Spleen (tissue), 11 donors: ENCODE measurements at regions not wholly inside any gene's neighbourhood (a gene's known extent, or its start where the extent isn't known, plus 50 kb on each side); places are given as distances from the start of the nearest gene placed in this dataset.

Experiments used
- DNase-seq: peaks from one replicate; pipeline ENCODE4 v3.0.0-alpha.2; 2020
- H3K27ac ChIP-seq, 8 donors: fragments of 200-600 bp; sonication (generic) in 7 of 8; 1 replicate in 4 of 8; 2 replicates in 4 of 8; pipeline versions ENCODE4 v1.5.0 to v1.8.0; 2016 to 2021; ENCODE audit warnings: inconsistent platforms in 4 of 8, mild to moderate bottlenecking in 4 of 8, moderate library complexity in 1 of 8
- H3K27me3 ChIP-seq, 7 donors: fragments of 200-600 bp; sonication (generic) in 6 of 7; replicated peaks in 1 of 7; 1 replicate in 4 of 7; 2 replicates in 3 of 7; pipeline versions ENCODE4 v1.5.0 to v1.8.0; 2016 to 2021; ENCODE audit warnings: inconsistent platforms in 3 of 7, mild to moderate bottlenecking in 1 of 7
- H3K36me3 ChIP-seq, 6 donors: fragments of 200-600 bp; sonication (generic) in 5 of 6; 1 replicate in 4 of 6; 2 replicates in 2 of 6; pipeline versions ENCODE4 v1.5.0 to v1.8.0; 2016 to 2021; ENCODE audit warnings: inconsistent platforms in 2 of 6
- H3K4me1 ChIP-seq, 6 donors: fragments of 200-600 bp; sonication (generic) in 5 of 6; 1 replicate in 3 of 6; 2 replicates in 3 of 6; pipeline versions ENCODE4 v1.5.0 to v1.8.0; 2016 to 2021; ENCODE audit warnings: inconsistent platforms in 3 of 6
- H3K4me3 ChIP-seq, 8 donors: fragments of 200-600 bp; sonication (generic) in 7 of 8; 1 replicate in 4 of 8; 2 replicates in 4 of 8; pipeline versions ENCODE4 v1.5.0 to v1.8.0; 2016 to 2021; ENCODE audit warnings: inconsistent platforms in 4 of 8, mild to moderate bottlenecking in 4 of 8, moderate library complexity in 2 of 8
- H3K9me3 ChIP-seq, 8 donors: fragments of 200-600 bp; sonication (generic) in 7 of 8; 1 replicate in 4 of 8; 2 replicates in 4 of 8; pipeline versions ENCODE4 v1.5.0 to v1.8.0; 2016 to 2021; ENCODE audit warnings: inconsistent platforms in 4 of 8
- CTCF ChIP-seq, 11 experiments: fragments of 200-600 bp in 7 of 11; fragments of 450-650 bp in 4 of 11; sonication (generic) in 4 of 11; IDR thresholded peaks in 8 of 11; conservative IDR thresholded peaks in 3 of 11; 1 replicate in 7 of 11; 2 replicates in 4 of 11; pipeline versions ENCODE4 v1.4.0 to v1.8.0; 2016 to 2021; ENCODE audit warnings: antibody characterized with exemption in 11 of 11, inconsistent platforms in 4 of 11, mild to moderate bottlenecking in 1 of 11
- POLR2A ChIP-seq, 3 donors: fragments of 450-650 bp; IDR thresholded peaks; one replicate each; pipeline ENCODE4 v1.5.1; 2017; ENCODE audit warnings: antibody characterized with exemption in 3 of 3, mild to moderate bottlenecking in 1 of 3
- POLR2AphosphoS5 ChIP-seq, 3 donors: sonication (generic); formaldehyde crosslinking; IDR thresholded peaks; one replicate each; pipeline ENCODE4 v1.5.1; 2017; ENCODE audit warnings: antibody characterized with exemption in 3 of 3
- WGBS, 5 donors: extraction: QIAGEN DNeasy Blood & Tissue Kit in 3 of 5; methylation state at CpG; one replicate each; pipeline versions ENCODE4 v1.1.5 to v1.1.7; 2013 to 2018; 5-methylcytosine and 5-hydroxymethylcytosine counted together
- intact Hi-C: fragments of 100-400 bp; cut with DNase I; formaldehyde crosslinking; loops from one replicate; pipeline ENCODE4 v1.15.0; 2023; ENCODE audit warnings: low total_unique reads
- donor health status: healthy with polysubstance abuse.
- donor health status: DM: no; HTN: no; CAD: no; lungs with moderate emphysema.
- donor health status: DM: no; HTN: no; CAD: no.
- donor health status: Bipolar disorder and iron deficiency.
- donor health status: healthy.
- donor health status: DM: no; HTN: no; CAD: no.
- donor health status: DM: yes; HTN: yes; CAD: no.

- no peak for DNase-seq
- Histone ChIP-seq H3K9me3 (no peaks in the 10 kb centered on the region), H3K36me3 (no peaks in the 10 kb centered on the region), H3K27me3 (peaks cover 0 to 14% (median 0%) of the 10 kb centered on the region in 7 donors), H3K27ac (no peak overlapping the region), H3K4me3 (no peak overlapping the region), H3K4me1 (peaks cover 0 to 48% (median 20%) of the 10 kb centered on the region in 6 donors)
- WGBS, 5 donors: 84 to 96% (median 87%) methylated on average over 13 to 21 of the region's 21 CpGs
- intact Hi-C loops: no loop called here
- no peak for TF ChIP-seq POLR2AphosphoS5 (IDR thresholded peaks at IDR 0.05)
- TF ChIP-seq CTCF (IDR thresholded peaks at IDR 0.05 in 8 of 11, conservative IDR thresholded peaks at IDR 0.05 in 3 of 11): no peak
- no peak for TF ChIP-seq POLR2A (IDR thresholded peaks at IDR 0.05)
These were observed 91.4 kb upstream of the GSE1 start for GRCh38 chr16:85521552-85522307.

DNA sequence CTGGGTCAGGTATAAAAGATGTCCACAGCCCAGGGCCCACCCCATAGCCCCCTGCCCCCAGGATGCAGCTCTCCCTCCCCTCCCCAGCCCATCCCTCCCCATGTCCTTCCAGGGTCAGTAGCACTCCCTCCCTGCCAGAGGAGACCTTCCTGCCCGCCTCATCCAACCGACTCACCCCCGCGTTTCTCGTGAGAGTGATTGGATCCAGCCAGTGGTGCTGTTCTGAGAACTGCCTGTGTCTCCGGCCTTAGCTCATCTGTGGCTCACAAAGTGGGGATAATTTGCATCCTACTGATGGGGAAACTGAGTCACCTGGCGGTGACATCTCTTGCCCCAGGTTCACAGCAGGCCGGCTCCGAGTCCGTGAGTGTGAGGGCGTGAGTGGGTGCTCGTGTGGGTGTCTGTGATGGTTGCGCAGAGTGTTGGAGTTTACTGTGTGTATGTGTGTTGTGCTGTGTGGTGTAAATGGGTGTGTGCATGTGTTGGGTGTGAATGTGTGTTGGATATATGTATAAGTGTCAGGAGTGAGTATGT, 90.7 kb upstream of the GSE1 start:
- intact Hi-C loops: no loop called here

GRCh38 chr16:85522842-85523601, 90.1 kb upstream of the GSE1 start:
- no peaks in the 10 kb centered on the region for H3K36me3 ChIP-seq
- 67 to 84% (median 76%) methylated on average over 13 of the region's 13 CpGs for WGBS, 5 donors
- H3K9me3 ChIP-seq: no peaks in the 10 kb centered on the region
- intact Hi-C loops: no loop called here
- H3K4me1 ChIP-seq: peaks cover 0 to 52% (median 24%) of the 10 kb centered on the region in 6 donors
- H3K4me3 ChIP-seq: no peak overlapping the region
- no peak for TF ChIP-seq POLR2A (IDR thresholded peaks at IDR 0.05)
- DNase-seq: no peak
- no peak overlapping the region for H3K27ac ChIP-seq
- H3K27me3 ChIP-seq: peaks cover 0 to 14% (median 0%) of the 10 kb centered on the region in 7 donors

More for the DNA sequence above, 90.7 kb upstream of the GSE1 start:
- 85 to 94% (median 92%) methylated on average over 13 of the region's 13 CpGs for WGBS, 5 donors
- no peak overlapping the region for H3K27ac ChIP-seq
- peaks cover 0 to 14% (median 0%) of the 10 kb centered on the region in 7 donors for H3K27me3 ChIP-seq
- peaks cover 0 to 54% (median 24%) of the 10 kb centered on the region in 6 donors for H3K4me1 ChIP-seq
- TF ChIP-seq POLR2AphosphoS5 (IDR thresholded peaks at IDR 0.05) (no peak), CTCF (IDR thresholded peaks at IDR 0.05 in 8 of 11, conservative IDR thresholded peaks at IDR 0.05 in 3 of 11) (no peak), POLR2A (IDR thresholded peaks at IDR 0.05) (no peak)
- H3K9me3 ChIP-seq: no peaks in the 10 kb centered on the region
- no peaks in the 10 kb centered on the region for H3K36me3 ChIP-seq
- no peak overlapping the region for H3K4me3 ChIP-seq
- DNase-seq: no peak

DNA sequence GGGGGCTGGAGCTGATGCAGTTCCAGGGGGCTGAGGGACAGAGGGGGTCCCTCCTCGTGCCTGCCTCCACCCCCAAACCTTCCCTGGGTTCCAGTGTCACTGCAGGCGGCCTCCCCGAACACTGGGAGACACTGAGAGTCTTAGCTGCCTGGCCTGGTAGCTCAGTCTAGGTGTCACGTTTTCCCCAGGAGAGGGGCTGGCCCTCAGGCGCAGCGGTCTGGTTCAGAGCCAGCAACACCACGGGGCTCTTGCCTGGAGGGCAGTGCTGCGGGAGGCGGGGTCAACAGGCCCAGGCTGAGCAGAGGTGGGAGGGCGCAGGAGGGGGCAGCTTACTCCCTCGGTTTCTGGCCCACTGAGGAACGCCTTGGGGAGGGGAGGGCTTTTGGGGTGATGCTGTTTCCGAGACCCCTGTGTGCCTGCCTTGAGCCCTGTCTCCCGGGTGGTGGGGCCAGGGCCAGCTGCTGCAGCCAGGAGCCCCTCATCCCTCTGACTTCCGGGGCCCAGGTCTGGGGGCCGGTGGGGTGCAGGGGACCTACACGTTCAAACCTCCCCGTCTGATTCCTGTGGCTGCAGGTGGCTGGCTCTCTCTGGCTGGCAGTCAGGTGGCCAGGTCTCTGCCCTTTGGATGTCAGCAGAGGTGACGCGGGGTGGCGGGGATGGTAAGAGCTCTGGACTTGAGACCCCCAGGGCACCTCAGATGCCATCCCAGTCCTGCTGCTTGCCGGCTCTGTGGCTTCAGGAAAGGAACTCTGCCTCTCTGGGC, 89.3 kb upstream of the GSE1 start:
- intact Hi-C loops: no loop called here
- 60 to 88% (median 74%) methylated on average over 11 to 22 of the region's 22 CpGs for WGBS, 5 donors
- H3K36me3 ChIP-seq: no peaks in the 10 kb centered on the region
- H3K9me3 ChIP-seq: no peaks in the 10 kb centered on the region
- peaks cover 0 to 50% (median 24%) of the 10 kb centered on the region in 6 donors for H3K4me1 ChIP-seq
- H3K27ac ChIP-seq: no peak overlapping the region
- peaks cover 0 to 14% (median 0%) of the 10 kb centered on the region in 7 donors for H3K27me3 ChIP-seq
- no peak for DNase-seq
- TF ChIP-seq POLR2AphosphoS5 (IDR thresholded peaks at IDR 0.05): no peak
- TF ChIP-seq POLR2A (IDR thresholded peaks at IDR 0.05): no peak
- no peak for TF ChIP-seq CTCF (IDR thresholded peaks at IDR 0.05 in 8 of 11, conservative IDR thresholded peaks at IDR 0.05 in 3 of 11)
- H3K4me3 ChIP-seq: no peak overlapping the region
